GM18505 (cell line): ENCODE measurements at regions not wholly inside any gene's neighbourhood (a gene's known extent, or its start where the extent isn't known, plus 50 kb on each side); places are given as distances from the start of the nearest gene placed in this dataset.

Source experiments
- ATAC-seq: cut with Tn5 transposase; IDR thresholded peaks from one replicate; pipeline ENCODE4 v1.9.1; 2021; ENCODE audit not compliant: unreplicated experiment
- POLR2A ChIP-seq: IDR thresholded peaks from 4 replicates; pipeline ENCODE4 v1.6.1; 2011; ENCODE audit warnings: borderline replicate concordance; ENCODE audit not compliant: insufficient read depth, insufficient read length; ENCODE audit errors: extremely low read depth

DNA sequence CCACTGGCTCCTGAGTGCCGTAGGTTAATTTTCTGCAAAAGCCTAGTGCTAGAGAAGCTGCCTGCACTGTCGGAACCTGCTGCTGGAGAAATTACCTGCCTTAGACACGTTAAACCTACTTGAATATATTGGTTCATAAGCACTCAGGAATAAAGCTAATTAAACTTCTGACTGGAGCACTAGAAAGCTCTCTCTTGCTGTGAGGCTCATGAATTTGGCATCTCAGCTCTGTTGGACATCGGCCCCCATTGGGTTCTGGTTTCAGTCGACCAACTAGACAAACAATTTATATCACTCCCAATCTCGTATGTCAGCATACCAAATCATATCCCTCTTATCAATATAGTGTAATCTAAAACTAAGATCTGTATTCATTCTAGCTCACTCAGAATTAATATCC lies 52.4 kb upstream of the SEMA3C start:
- no peak for ATAC-seq
- TF ChIP-seq POLR2A = no peak
